ENCODE measurements at regions not wholly inside any gene's neighbourhood (a gene's known extent, or its start where the extent isn't known, plus 50 kb on each side); places are given as distances from the start of the nearest gene placed in this dataset.
"Not testable (repeated sequence)": the region's sequence is repeated elsewhere in the genome, so short reads cannot be mapped to it uniquely, and the experiment has no call there.

GRCh38 chr7:47052541-47053208 is 529.2 kb downstream of the TNS3 start:
- TF ChIP-seq, protein P1, sequence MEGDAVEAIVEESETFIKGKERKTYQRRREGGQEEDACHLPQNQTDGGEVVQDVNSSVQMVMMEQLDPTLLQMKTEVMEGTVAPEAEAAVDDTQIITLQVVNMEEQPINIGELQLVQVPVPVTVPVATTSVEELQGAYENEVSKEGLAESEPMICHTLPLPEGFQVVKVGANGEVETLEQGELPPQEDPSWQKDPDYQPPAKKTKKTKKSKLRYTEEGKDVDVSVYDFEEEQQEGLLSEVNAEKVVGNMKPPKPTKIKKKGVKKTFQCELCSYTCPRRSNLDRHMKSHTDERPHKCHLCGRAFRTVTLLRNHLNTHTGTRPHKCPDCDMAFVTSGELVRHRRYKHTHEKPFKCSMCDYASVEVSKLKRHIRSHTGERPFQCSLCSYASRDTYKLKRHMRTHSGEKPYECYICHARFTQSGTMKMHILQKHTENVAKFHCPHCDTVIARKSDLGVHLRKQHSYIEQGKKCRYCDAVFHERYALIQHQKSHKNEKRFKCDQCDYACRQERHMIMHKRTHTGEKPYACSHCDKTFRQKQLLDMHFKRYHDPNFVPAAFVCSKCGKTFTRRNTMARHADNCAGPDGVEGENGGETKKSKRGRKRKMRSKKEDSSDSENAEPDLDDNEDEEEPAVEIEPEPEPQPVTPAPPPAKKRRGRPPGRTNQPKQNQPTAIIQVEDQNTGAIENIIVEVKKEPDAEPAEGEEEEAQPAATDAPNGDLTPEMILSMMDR (IDR thresholded peaks at IDR 0.05 in 4 of 5, conservative IDR thresholded peaks at IDR 0.05 in 1 of 5) = peak in 1 of 5 experiments; percentile 23
- not testable (repeated sequence) for TF ChIP-seq POLR2A (IDR thresholded peaks at IDR 0.05)
